ENCODE measurements at regions not wholly inside any gene's neighbourhood (a gene's known extent, or its start where the extent isn't known, plus 50 kb on each side); places are given as distances from the start of the nearest gene placed in this dataset.

GRCh38 chr13:109968876-109969577 is 182.6 kb upstream of the IRS2 start:
- in situ Hi-C loops (cut with HindIII; ENCODE audit: low sequenced_read_pairs) = no loop called here
- no peak for TF ChIP-seq CTCF (IDR thresholded peaks at IDR 0.05; ENCODE audit: low read depth, low read length, missing control alignments)

DNA sequence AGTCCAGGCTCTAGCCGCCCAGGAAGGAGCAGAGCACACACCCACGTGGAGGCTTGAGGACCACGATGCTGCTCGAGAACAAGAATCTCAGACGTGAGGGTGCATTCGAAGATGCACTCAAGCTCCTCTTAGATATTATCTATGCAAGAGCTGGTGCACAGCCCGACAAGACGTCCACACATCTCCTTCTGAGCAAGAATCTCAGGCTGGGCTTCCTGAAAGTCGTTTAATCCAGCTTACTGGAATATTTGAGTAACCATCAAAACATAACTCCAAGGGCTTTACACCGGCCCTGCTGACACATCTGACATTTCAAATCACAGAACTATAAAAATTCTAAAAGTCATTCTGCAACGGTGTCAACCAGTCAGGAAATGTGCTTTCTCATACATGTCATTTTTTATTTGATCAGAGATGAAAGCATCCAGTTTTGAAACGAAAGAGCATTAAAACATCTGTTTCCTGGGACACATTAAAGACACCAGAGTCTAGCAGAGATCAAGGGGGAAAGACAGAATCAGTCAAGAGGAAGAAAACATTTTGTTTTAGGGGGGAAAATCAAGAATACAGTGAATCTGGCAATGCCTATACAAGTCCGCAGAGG is 177.7 kb upstream of the IRS2 start:
- no peak for DNase-seq (ENCODE audit: low read depth)
- in situ Hi-C loops (cut with HindIII; ENCODE audit: low sequenced_read_pairs) = no loop called here
- TF ChIP-seq CTCF (IDR thresholded peaks at IDR 0.05; ENCODE audit: low read depth, low read length, missing control alignments) = no peak

More at GRCh38 chr13:109968876-109969577, 182.6 kb upstream of the IRS2 start:
- no peak overlapping the region for H3K4me3 ChIP-seq (ENCODE audit: low read depth, low read length)
- no peak for DNase-seq (ENCODE audit: low read depth)

DNA sequence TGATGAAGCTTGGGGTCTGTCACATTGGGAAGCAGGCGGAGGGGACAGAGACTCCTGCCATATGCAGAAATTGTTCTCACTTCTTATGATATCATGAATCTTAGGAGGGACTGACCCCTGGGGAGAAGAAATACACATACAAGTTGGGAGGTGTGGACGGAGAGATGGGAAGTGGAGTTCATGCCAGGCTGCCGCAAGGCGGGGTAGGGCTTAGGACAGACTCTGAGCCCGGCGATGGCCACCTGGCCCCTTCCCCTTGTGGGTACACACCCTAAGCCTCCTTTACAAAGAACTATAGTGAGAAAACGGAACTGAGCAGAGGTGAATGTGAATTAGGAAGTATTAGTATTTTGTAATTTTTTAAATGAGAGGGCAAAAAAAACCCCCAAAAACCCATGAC is 177.0 kb upstream of the IRS2 start:
- in situ Hi-C loops (cut with HindIII; ENCODE audit: low sequenced_read_pairs) = no loop called here
- no peak for DNase-seq (ENCODE audit: low read depth)
- TF ChIP-seq CTCF (IDR thresholded peaks at IDR 0.05; ENCODE audit: low read depth, low read length, missing control alignments) = no peak
- no peak overlapping the region for H3K4me3 ChIP-seq (ENCODE audit: low read depth, low read length)

More for the DNA sequence above, 177.7 kb upstream of the IRS2 start:
- no peak overlapping the region for H3K4me3 ChIP-seq (ENCODE audit: low read depth, low read length)

DNA sequence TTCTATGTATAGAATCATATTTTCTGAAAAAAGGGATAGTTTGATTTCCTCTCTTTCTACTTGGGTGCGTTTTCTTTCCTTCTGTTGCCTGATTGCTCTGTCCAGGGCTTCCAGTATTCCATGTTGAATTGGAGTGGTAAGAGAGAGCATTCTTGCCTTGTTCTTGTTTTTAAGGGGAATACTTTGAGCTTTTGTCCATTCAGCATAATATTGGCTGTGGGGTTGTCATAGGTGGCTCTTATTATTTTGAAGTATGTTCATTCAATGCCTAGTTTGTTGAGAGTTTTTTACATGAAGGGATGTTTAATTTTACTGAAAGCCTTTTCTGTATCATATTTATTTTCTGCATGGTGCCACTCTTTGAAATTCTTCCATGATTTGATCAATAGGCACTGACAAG is 173.5 kb upstream of the IRS2 start:
- DNase-seq (ENCODE audit: low read depth) = no peak
- TF ChIP-seq CTCF (IDR thresholded peaks at IDR 0.05; ENCODE audit: low read depth, low read length, missing control alignments) = no peak
- in situ Hi-C loops (cut with HindIII; ENCODE audit: low sequenced_read_pairs) = no loop called here
- H3K4me3 ChIP-seq (ENCODE audit: low read depth, low read length) = no peak overlapping the region

DNA sequence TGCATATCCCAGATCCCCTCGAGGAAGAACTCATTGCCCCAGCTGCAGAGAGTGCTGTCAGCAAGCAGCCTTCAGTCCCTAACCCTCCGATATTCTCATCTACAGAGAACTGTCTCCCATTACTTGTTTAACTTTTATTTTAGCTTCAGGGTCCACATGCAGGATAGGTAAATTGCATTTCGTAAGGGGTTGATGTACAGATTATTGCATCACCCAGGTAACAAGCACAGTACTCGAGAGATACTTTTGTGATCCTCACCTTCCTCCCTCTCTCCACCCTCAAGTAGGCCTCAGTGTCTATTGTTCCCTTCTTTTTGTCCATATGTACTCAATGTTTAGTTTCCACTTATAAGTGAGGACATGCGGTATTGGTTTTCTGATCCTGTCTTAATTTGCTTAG is 171.5 kb upstream of the IRS2 start:
- TF ChIP-seq CTCF (IDR thresholded peaks at IDR 0.05; ENCODE audit: low read depth, low read length, missing control alignments) = no peak
- in situ Hi-C loops (cut with HindIII; ENCODE audit: low sequenced_read_pairs) = no loop called here
- DNase-seq (ENCODE audit: low read depth) = no peak
- H3K4me3 ChIP-seq (ENCODE audit: low read depth, low read length) = no peak overlapping the region

GRCh38 chr13:109955598-109955997 is 169.2 kb upstream of the IRS2 start:
- no peak for DNase-seq (ENCODE audit: low read depth)
- no peak overlapping the region for H3K4me3 ChIP-seq (ENCODE audit: low read depth, low read length)
- in situ Hi-C loops (cut with HindIII; ENCODE audit: low sequenced_read_pairs) = no loop called here
- no peak for TF ChIP-seq CTCF (IDR thresholded peaks at IDR 0.05; ENCODE audit: low read depth, low read length, missing control alignments)
